OCI-LY1 (cell line): ENCODE measurements at regions not wholly inside any gene's neighbourhood (a gene's known extent, or its start where the extent isn't known, plus 50 kb on each side); places are given as distances from the start of the nearest gene placed in this dataset.

ENCODE experiments used
- H2AFZ ChIP-seq: fragments of 200-600 bp; sonication (generic), shearing (Covaris generic); 2 replicates; pipeline ENCODE4 v1.6.0; 2014; ENCODE audit warnings: antibody characterized with exemption, mild to moderate bottlenecking, low read length
- H3F3A ChIP-seq: fragments of 200-600 bp; sonication (generic), shearing (Covaris generic); 2 replicates; pipeline ENCODE4 v1.6.0; 2014; ENCODE audit warnings: mild to moderate bottlenecking, antibody characterized with exemption, low read length, moderate library complexity; ENCODE audit not compliant: insufficient read depth
- H3K27ac ChIP-seq: fragments of 200-600 bp; sonication (generic); 2 replicates; pipeline ENCODE4 v1.5.1; 2014; ENCODE audit warnings: low read length, mixed run types, mild to moderate bottlenecking, low read depth; ENCODE audit not compliant: poor library complexity, severe bottlenecking
- H3K27me3 ChIP-seq: fragments of 200-600 bp; sonication (generic); 2 replicates; pipeline ENCODE4 v1.6.0; 2014; ENCODE audit warnings: antibody characterized with exemption, mild to moderate bottlenecking, low read length, moderate library complexity; ENCODE audit not compliant: insufficient read depth
- H3K36me3 ChIP-seq: fragments of 200-600 bp; sonication (generic); 2 replicates; pipeline ENCODE4 v1.6.1; 2014; ENCODE audit warnings: mild to moderate bottlenecking, antibody characterized with exemption, low read length, moderate library complexity, mixed read lengths; ENCODE audit not compliant: insufficient read depth
- H3K4me1 ChIP-seq: fragments of 200-600 bp; sonication (generic); 2 replicates; pipeline ENCODE4 v1.5.1; 2014; ENCODE audit warnings: mild to moderate bottlenecking, low read length, moderate library complexity; ENCODE audit not compliant: insufficient read depth, severe bottlenecking
- H3K4me2 ChIP-seq: fragments of 200-600 bp; sonication (generic), shearing (Covaris generic); 2 replicates; pipeline ENCODE4 v1.6.1; 2014; ENCODE audit warnings: low read length
- H3K4me3 ChIP-seq: fragments of 200-600 bp; sonication (generic); 2 replicates; pipeline ENCODE4 v1.5.1; 2014; ENCODE audit warnings: low read length, low read depth, mild to moderate bottlenecking, mixed read lengths; ENCODE audit not compliant: poor library complexity, severe bottlenecking
- H3K79me2 ChIP-seq: fragments of 200-600 bp; shearing (Covaris generic); 2 replicates; pipeline ENCODE4 v1.6.1; 2016; ENCODE audit warnings: mixed run types, low read length, mixed read lengths; ENCODE audit not compliant: insufficient read depth
- H3K9ac ChIP-seq: fragments of 200-600 bp; sonication (generic), shearing (Covaris generic); 2 replicates; pipeline ENCODE4 v1.6.1; 2014; ENCODE audit warnings: mild to moderate bottlenecking, low read length, mixed read lengths
- H3K9me2 ChIP-seq: fragments of 200-600 bp; sonication (generic), shearing (Covaris generic); 2 replicates; pipeline ENCODE4 v1.6.1; 2014; ENCODE audit warnings: low read depth, mild to moderate bottlenecking, low read length, mixed read lengths
- H3K9me3 ChIP-seq: fragments of 200-600 bp; shearing (Covaris generic); 2 replicates; pipeline ENCODE4 v1.6.1; 2014; ENCODE audit warnings: low read length, mixed read lengths
- H4K20me1 ChIP-seq: fragments of 200-600 bp; sonication (generic), shearing (Covaris generic); 2 replicates; pipeline ENCODE4 v1.6.0; 2016; ENCODE audit warnings: mild to moderate bottlenecking, low read length; ENCODE audit not compliant: insufficient read depth
- CTCF ChIP-seq: fragments of 200-600 bp; sonication (generic), shearing (Covaris generic); IDR thresholded peaks from 2 replicates; pipeline ENCODE4 v1.5.1; 2017; ENCODE audit warnings: mild to moderate bottlenecking, antibody characterized with exemption, low read length, moderate library complexity, mixed read lengths
- EZH2 ChIP-seq: fragments of 200-600 bp; sonication (generic), shearing (Covaris generic); IDR thresholded peaks from 2 replicates; pipeline ENCODE4 v1.8.0; 2017; ENCODE audit warnings: borderline replicate concordance, mixed run types, mild to moderate bottlenecking, antibody characterized with exemption, low read length, moderate library complexity, mixed read lengths

DNA sequence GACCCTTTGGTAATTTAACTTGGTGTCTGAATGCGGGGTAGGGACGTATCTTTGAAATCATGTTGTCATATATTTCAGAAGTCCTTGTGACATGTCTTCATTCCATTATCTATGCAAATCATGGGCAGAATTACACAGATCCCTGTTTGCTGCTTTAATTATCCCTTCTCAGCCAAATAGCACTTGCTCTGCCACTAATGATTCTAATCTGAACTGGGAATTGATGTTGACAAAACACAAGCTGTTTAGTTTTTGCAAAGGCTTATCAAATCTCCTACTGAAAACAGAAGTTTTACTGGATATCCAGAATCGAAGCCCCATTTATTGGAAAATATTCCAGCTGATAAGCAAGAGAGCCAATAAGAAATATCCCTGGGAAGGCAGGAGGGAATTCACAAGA, 205.9 kb upstream of the COX10 start:
- no peak for TF ChIP-seq EZH2
- TF ChIP-seq CTCF, result no peak
- Histone ChIP-seq H3K9ac (no peak overlapping the region), H3K27me3 (no peaks in the 10 kb centered on the region), H3K36me3 (no peaks in the 10 kb centered on the region), H3K4me3 (no peak overlapping the region), H4K20me1 (no peaks in the 10 kb centered on the region), H2AFZ (no peak overlapping the region), H3K9me3 (peaks cover 2% of the 10 kb centered on the region; the same call in 1 of the 2 replicates), H3K4me2 (no peak overlapping the region), H3F3A (no peaks in the 10 kb centered on the region), H3K79me2 (no peaks in the 10 kb centered on the region), H3K9me2 (no peaks in the 10 kb centered on the region), H3K4me1 (no peaks in the 10 kb centered on the region), H3K27ac (no peak overlapping the region)

DNA sequence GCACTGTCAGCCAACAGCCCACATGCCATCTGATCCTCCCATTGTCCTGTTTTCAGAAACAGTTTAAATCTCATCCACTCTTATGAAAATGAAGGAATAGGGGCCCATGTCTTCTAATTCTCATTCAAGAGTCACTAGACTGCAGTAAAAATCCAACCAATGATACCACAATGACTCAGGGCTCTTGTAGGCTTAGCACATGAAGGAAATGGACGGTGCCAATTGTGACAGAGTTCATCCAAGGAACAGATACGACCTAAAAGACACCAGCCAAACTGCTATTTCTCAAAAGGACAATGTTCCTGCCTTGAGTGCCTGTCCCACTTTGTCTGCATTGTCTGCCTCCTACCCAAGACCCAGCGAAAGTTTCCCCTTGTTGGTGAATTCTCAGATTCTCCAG, 204.8 kb upstream of the COX10 start:
- Histone ChIP-seq H3K4me2 (no peak overlapping the region), H4K20me1 (no peaks in the 10 kb centered on the region), H3F3A (no peaks in the 10 kb centered on the region), H3K79me2 (no peaks in the 10 kb centered on the region), H3K27ac (no peak overlapping the region), H3K9me3 (peaks cover 2% of the 10 kb centered on the region; the same call in 1 of the 2 replicates), H2AFZ (no peak overlapping the region), H3K9ac (no peak overlapping the region), H3K9me2 (no peaks in the 10 kb centered on the region), H3K27me3 (no peaks in the 10 kb centered on the region), H3K4me1 (no peaks in the 10 kb centered on the region), H3K36me3 (no peaks in the 10 kb centered on the region), H3K4me3 (no peak overlapping the region)
- TF ChIP-seq CTCF, result no peak
- TF ChIP-seq EZH2, result no peak

- Histone ChIP-seq H3K9me3 (peaks cover 2% of the 10 kb centered on the region; the same call in 1 of the 2 replicates), H3K36me3 (no peaks in the 10 kb centered on the region), H3K27me3 (no peaks in the 10 kb centered on the region), H3K79me2 (no peaks in the 10 kb centered on the region), H3K4me2 (no peak overlapping the region), H3K9me2 (no peaks in the 10 kb centered on the region), H2AFZ (no peak overlapping the region), H3K27ac (no peak overlapping the region), H3K4me3 (no peak overlapping the region), H3K4me1 (no peaks in the 10 kb centered on the region), H3K9ac (no peak overlapping the region), H4K20me1 (no peaks in the 10 kb centered on the region), H3F3A (no peaks in the 10 kb centered on the region)
- TF ChIP-seq CTCF (no peak), EZH2 (no peak)
Observed at GRCh38 chr17:13865650-13866049, 203.7 kb upstream of the COX10 start.
